NT2/D1 (cell line): ENCODE measurements at regions not wholly inside any gene's neighbourhood (a gene's known extent, or its start where the extent isn't known, plus 50 kb on each side); places are given as distances from the start of the nearest gene placed in this dataset.

Source experiments
- SUZ12 ChIP-seq: IDR thresholded peaks from 2 replicates; pipeline ENCODE4 v1.6.1; 2011; ENCODE audit not compliant: insufficient read length, insufficient read depth; ENCODE audit errors: extremely low read depth
- YY1 ChIP-seq: IDR thresholded peaks from 2 replicates; pipeline ENCODE4 v1.6.1; 2011; ENCODE audit not compliant: insufficient read length, insufficient read depth
- ZNF274 ChIP-seq: IDR thresholded peaks from 2 replicates; pipeline ENCODE4 v1.6.1; 2011; ENCODE audit warnings: mild to moderate bottlenecking, low read depth, low read length

DNA sequence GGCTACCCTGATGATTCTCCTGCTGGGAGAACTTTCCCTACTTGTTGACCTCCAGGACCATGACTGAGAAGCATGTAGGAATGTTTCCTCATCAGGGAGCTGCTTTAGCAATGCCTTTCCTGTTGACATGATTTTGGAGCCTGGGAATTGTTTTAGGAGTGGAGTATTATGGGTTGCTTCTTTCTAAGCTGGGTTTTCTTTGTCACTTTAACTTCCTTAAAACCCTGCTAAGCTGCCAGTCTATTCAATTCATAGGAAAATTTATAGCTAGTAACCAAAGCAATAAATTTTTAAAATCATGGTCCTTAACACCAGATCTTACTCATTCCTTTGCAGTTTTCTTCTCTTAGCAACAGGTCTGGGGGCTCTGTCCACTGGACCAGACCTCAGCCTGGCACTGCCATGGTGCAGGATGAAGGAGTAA is 125.6 kb upstream of the TACR1 start:
- TF ChIP-seq ZNF274 (no peak), YY1 (no peak), SUZ12 (no peak)
